ENCODE measurements at regions not wholly inside any gene's neighbourhood (a gene's known extent, or its start where the extent isn't known, plus 50 kb on each side); places are given as distances from the start of the nearest gene placed in this dataset.

DNA sequence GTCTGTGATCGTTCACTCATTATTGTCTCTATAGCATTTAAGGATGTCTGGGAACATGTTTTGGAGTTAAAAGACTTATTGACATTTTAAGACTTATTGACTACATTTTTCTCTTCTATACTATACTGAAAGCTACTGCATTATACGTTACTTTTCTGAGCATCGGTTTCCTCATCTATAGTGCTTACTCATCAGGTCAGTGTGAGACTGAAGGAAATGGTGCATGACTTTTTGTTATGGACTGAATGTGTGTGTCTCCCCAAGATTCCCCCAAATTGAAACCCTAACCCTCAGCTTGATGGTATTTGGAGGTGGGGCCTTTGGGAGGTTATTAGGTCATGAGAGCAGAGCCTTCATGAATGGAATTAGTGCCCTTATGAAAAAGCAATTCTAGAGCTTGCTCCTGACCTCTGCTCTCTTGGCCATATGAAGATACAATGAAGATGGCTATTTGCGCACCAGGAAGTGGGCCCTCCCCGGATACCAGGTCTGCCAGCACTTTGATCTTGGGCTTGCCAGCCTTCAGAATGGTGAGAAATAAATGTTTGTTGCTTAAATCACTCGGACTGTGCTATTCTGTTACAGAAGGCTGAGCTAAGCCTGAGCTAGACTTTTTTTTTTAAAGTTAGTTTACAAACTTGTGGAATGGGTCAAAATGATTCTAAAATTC is 243.7 kb upstream of the RREB1 start:
- TF ChIP-seq CTCF (IDR thresholded peaks at IDR 0.05) (no peak), POLR2A (IDR thresholded peaks at IDR 0.05) (no peak)

All from body of pancreas (tissue), 4 donors.